ENCODE measurements at regions not wholly inside any gene's neighbourhood (a gene's known extent, or its start where the extent isn't known, plus 50 kb on each side); places are given as distances from the start of the nearest gene placed in this dataset.

DNA sequence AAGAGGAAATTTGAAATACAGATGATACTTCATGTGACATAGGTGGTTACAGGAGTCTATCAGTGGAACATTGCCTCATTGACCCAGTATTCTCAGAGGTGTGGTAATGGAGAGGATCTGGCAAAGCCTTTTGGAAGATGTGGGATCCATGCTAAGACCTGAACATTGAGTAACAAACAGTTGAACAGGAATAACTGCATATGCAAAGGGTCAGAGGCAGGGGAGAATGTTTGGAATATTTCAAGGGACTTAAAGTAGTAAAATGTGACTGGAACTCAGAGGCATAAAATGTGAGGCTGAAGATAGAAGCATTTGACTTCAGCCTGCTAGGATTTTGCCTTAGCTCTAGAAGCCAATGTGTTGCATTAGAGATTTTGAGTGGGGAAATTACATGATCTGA lies 300.2 kb upstream of the ETAA1 start:
- TF ChIP-seq, protein P1, sequence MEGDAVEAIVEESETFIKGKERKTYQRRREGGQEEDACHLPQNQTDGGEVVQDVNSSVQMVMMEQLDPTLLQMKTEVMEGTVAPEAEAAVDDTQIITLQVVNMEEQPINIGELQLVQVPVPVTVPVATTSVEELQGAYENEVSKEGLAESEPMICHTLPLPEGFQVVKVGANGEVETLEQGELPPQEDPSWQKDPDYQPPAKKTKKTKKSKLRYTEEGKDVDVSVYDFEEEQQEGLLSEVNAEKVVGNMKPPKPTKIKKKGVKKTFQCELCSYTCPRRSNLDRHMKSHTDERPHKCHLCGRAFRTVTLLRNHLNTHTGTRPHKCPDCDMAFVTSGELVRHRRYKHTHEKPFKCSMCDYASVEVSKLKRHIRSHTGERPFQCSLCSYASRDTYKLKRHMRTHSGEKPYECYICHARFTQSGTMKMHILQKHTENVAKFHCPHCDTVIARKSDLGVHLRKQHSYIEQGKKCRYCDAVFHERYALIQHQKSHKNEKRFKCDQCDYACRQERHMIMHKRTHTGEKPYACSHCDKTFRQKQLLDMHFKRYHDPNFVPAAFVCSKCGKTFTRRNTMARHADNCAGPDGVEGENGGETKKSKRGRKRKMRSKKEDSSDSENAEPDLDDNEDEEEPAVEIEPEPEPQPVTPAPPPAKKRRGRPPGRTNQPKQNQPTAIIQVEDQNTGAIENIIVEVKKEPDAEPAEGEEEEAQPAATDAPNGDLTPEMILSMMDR (conservative IDR thresholded peaks at IDR 0.05), result no peak
- TF ChIP-seq EZH2 (IDR thresholded peaks at IDR 0.05; ENCODE audit: low read depth), result no peak
